Nephron (organoid): ENCODE measurements at regions not wholly inside any gene's neighbourhood (a gene's known extent, or its start where the extent isn't known, plus 50 kb on each side); places are given as distances from the start of the nearest gene placed in this dataset.

Experiments used
- H3K27ac Mint-ChIP-seq, 3 experiments: 2 replicates each; pipeline ENCODE4 v1.8.0; 2020; ENCODE audit warnings: mixed read lengths in 3 of 3, mild to moderate bottlenecking in 2 of 3, moderate library complexity in 1 of 3
- H3K27me3 Mint-ChIP-seq: 2 replicates; pipeline ENCODE4 v1.8.0; 2021; ENCODE audit warnings: low read depth, mild to moderate bottlenecking, moderate library complexity, mixed read lengths
- H3K36me3 Mint-ChIP-seq: 2 replicates; pipeline ENCODE4 v1.8.0; 2020; ENCODE audit warnings: low read depth, mixed read lengths
- H3K4me1 Mint-ChIP-seq: 2 replicates; pipeline ENCODE4 v1.8.0; 2020; ENCODE audit warnings: mixed read lengths
- H3K4me3 Mint-ChIP-seq, 3 experiments: 2 replicates each; pipeline ENCODE4 v1.8.0; 2020; ENCODE audit warnings: mild to moderate bottlenecking in 3 of 3, mixed read lengths in 3 of 3, moderate library complexity in 2 of 3
- H3K9me3 Mint-ChIP-seq: 2 replicates; pipeline ENCODE4 v1.8.0; 2020; ENCODE audit warnings: mixed read lengths
- TF ChIP-seq, protein P1 (sequence below), 3 experiments: fragments of 200-600 bp; sonication (generic); IDR thresholded peaks; one replicate each; pipeline ENCODE4 v1.5.0; 2021; ENCODE audit warnings: antibody characterized with exemption in 3 of 3; ENCODE audit not compliant: unreplicated experiment in 3 of 3

- H3K27me3 Mint-ChIP-seq = no peaks in the 10 kb centered on the region
Measured at GRCh38 chr2:216911008-216911407, 51.1 kb upstream of the TNP1 start.

DNA sequence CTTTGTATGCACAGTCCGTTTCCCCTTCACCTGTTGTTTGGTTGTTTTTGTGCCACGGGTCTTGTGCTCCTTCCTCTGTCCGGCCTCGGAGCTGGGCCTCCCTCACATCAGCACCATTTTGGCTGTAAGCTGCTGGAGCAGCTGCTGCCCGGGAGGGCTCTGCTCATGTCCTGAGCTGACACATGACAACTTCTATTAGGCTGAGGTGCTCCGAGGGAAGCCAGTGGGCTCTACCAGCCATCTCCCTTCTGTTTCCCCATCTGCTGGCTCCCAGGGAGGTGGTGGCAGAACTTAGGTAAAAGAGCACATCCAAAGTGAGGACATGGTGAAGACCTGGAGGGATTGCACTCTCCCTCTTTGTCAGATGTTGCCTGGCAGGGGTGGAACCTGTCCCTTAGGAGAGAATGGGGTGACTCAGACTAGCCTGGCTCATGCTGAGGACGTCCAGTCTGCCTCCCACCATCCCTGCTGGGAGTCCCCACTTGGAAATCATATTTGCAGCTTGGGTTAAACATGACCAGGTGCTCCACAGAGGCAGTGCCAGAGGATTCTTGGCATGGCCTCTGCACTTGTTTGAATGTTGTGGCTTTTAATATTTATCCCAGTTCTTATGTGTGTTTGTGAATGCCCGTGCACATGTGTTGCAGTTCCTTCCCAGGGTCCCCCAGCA, 49.8 kb upstream of the TNP1 start:
- TF ChIP-seq, protein P1, sequence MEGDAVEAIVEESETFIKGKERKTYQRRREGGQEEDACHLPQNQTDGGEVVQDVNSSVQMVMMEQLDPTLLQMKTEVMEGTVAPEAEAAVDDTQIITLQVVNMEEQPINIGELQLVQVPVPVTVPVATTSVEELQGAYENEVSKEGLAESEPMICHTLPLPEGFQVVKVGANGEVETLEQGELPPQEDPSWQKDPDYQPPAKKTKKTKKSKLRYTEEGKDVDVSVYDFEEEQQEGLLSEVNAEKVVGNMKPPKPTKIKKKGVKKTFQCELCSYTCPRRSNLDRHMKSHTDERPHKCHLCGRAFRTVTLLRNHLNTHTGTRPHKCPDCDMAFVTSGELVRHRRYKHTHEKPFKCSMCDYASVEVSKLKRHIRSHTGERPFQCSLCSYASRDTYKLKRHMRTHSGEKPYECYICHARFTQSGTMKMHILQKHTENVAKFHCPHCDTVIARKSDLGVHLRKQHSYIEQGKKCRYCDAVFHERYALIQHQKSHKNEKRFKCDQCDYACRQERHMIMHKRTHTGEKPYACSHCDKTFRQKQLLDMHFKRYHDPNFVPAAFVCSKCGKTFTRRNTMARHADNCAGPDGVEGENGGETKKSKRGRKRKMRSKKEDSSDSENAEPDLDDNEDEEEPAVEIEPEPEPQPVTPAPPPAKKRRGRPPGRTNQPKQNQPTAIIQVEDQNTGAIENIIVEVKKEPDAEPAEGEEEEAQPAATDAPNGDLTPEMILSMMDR (IDR thresholded peaks at IDR 0.05; ENCODE audit: unreplicated experiment in 3 of 3) = no peak
- Mint-ChIP-seq H3K4me1 (peaks cover 11% of the 10 kb centered on the region), H3K9me3 (peaks cover 2% of the 10 kb centered on the region), H3K27me3 (no peaks in the 10 kb centered on the region), H3K27ac (peak overlapping the region in 1 of 3 experiments; percentile 18), H3K36me3 (no peaks in the 10 kb centered on the region), H3K4me3 (no peak overlapping the region)

More at GRCh38 chr2:216911008-216911407, 51.1 kb upstream of the TNP1 start:
- peaks cover 20% of the 10 kb centered on the region for H3K4me1 Mint-ChIP-seq
- TF ChIP-seq, protein P1 (IDR thresholded peaks at IDR 0.05; ENCODE audit: unreplicated experiment in 3 of 3) = no peak
- no peaks in the 10 kb centered on the region for H3K36me3 Mint-ChIP-seq
- H3K27ac Mint-ChIP-seq = no peak overlapping the region
- no peak overlapping the region for H3K4me3 Mint-ChIP-seq
- H3K9me3 Mint-ChIP-seq = no peaks in the 10 kb centered on the region
